Stimulated activated CD4-positive, alpha-beta T cell treated with anti-CD3 and anti-CD28 coated beads, Interleukin-12 subunit alpha, Interleukin-12 subunit beta, amount 100 ng/mL, for 4 hours (primary cell): ENCODE measurements at regions not wholly inside any gene's neighbourhood (a gene's known extent, or its start where the extent isn't known, plus 50 kb on each side); places are given as distances from the start of the nearest gene placed in this dataset.

Source experiments
- DNase-seq: peaks from one replicate; pipeline ENCODE4 v3.0.0-alpha.2; 2020

GRCh38 chr16:9422762-9423513 is 331.5 kb downstream of the HAPSTR1 start:
- no peak for DNase-seq

GRCh38 chr16:9425236-9425635 is 333.8 kb downstream of the HAPSTR1 start:
- DNase-seq, result no peak

DNA sequence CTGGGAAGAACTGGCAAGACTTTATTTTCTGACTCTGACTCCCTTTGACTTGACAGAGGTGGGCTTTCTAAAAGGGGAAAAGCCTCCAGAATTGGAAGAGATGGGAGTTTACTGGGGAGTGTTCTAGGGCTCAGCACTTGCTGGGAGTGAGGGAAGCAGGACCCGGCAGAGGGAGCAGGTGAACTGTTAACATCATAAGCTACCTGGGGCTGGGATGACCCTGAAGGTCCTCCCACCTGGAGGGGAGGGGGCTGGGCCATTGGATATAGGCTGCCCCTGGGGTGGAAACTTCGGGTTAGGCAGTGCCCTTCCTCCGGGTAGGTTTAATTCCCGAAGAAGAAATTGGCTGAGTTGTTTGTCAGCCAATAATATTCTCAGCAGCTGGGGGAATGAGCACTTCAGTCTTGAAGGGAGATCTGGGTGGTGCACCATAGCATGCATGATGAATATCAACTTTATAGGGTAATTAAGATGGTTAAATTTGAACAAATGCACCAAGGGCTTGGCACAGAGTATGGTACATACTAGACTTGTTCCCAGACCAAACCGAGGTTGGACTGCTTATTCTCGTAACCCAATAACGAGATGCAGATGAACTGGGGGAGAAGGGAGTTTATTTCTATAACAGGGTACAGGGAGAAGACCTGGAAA is 337.0 kb downstream of the HAPSTR1 start:
- DNase-seq, result no peak

DNA sequence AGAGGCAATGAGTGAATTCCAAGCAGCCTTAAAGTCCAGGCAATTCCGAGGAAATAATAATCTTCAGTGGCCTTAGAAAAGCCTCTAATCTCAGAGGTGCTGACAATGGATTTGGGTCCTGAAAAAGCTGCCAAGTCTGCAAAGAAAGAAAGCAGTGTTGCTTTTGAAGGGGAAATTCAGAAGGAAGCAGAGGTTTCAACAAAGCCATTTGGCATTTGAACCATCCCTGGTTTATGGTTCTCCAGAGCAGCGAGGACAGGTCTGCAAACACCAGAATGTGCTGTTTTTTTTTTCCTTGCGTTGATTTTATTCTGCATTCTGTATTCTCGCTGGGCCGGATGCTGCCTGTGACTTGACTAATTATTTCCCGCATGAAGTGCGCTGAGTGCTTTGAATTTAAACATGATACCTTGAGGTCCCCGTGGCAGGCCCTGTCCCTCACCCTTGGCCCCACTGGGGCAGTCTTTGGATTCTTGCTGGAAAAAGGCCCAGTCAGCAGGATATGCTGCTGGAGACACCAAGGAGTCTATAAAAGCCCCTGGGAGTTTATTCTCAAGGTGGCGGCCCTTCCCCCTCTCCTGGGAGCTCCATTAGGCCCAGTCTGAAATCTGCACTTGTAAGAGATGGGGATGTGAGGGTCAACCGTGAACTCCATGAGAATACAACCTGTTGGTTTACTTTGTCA is 338.3 kb downstream of the HAPSTR1 start:
- DNase-seq, result no peak

DNA sequence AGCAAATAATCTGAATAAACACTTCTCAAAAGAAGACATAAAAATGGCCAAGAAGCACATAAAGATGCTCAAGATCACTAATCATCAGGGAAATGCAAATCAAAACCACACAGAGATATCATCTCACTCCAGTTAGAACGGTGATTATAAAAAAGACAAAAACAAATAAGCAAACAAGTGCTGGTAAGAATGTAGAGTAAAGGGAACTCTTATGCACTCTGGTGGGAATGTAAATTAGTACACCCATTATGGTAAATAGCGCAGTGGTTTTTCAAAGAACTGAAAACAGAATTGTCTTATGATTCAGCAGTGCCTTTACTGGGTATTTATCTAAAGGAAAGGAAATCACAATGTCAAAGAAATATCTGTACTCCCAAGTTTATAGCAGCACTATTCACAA is 343.2 kb downstream of the HAPSTR1 start:
- DNase-seq, result no peak

GRCh38 chr16:9436175-9436574 is 344.7 kb downstream of the HAPSTR1 start:
- no peak for DNase-seq

- no peak for DNase-seq
These were observed 345.7 kb downstream of the HAPSTR1 start for GRCh38 chr16:9437115-9437514.

DNA sequence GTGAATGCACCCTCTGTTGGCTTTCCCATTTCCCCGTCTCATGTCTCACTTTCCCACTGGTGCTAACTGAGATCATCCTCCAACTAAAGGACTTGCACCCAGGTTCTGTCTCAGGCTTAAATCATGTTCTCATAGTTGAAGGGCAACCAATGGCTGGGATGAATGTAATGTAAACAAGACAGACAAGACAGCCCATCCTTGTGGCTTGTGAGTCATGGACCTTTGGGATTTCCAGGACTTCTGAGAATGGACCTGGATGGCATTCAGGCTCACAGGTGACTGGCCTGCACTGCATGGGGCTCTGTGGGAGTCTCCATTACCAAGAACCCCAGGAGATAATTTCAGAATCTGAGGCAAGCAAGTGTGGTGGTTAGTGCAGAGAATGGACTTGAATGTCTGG is 347.5 kb downstream of the HAPSTR1 start:
- no peak for DNase-seq

GRCh38 chr16:9441012-9441411 is 349.6 kb downstream of the HAPSTR1 start:
- no peak for DNase-seq

- DNase-seq, result no peak
These were observed 352.4 kb downstream of the HAPSTR1 start for GRCh38 chr16:9443864-9444263.

- DNase-seq, result no peak
These were observed 355.2 kb downstream of the HAPSTR1 start for GRCh38 chr16:9446471-9447194.

GRCh38 chr16:9447195-9447551 is 355.7 kb downstream of the HAPSTR1 start:
- no peak for DNase-seq

DNA sequence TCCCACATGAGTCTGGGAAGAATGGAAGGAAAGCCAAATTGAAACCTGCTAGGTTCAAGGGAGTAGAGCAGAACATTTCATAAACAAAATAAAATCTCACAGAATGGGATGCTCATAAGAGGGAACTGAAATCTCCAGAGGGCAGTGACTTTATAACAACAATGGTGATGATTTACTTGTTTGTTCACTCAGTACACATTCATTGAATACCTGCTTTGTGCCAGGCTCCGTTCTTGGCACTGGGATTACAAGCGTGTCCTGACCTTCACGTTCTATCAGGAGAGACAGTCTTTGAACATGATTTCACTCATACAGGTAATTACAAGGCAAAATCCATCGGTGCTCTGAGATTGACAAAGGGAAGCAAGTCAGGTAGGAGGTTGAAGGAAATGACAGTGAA is 356.3 kb downstream of the HAPSTR1 start:
- DNase-seq, result no peak

DNA sequence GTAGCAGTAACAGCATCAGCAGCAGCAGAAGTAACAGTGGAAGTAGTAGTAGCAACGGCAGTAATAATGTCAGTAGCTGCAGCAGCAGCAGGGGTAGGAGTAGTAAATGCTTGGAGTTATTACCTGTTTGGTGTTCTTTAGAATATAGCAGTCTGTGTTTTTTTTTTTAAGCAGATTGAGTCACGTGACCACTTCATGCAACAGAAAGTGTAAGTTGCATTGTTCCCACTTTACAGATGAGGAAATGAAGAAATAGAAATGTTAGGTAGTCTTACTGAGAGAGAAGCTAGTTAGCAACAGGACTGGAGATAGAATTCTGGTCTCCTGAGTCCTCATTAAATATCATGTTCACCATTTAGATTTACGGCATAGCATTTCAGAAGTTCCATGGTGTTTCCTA is 358.2 kb downstream of the HAPSTR1 start:
- DNase-seq, result no peak

GRCh38 chr16:9457215-9457614 is 365.8 kb downstream of the HAPSTR1 start:
- DNase-seq, result no peak

- no peak for DNase-seq
These were observed 367.4 kb downstream of the HAPSTR1 start for GRCh38 chr16:9458816-9459215.

GRCh38 chr16:9462984-9463383 is 371.5 kb downstream of the HAPSTR1 start:
- no peak for DNase-seq

DNA sequence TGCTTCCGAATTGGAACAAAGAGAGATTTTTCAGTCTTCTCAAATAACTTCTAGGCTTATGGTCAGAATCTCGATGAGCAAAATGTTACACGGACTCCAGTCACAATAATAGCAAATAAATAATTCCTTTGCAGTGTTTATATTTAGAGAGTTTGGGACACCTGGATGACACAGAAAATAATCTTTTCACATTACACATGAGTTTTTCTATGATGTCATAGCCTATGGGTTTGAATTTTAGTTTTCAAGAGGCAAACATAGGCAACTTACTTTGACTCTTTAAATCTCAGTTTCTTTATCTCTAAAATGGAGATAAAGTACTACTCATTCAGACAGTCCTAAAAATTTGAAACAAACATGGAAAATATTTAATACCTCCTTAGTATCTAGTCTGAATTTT is 372.0 kb downstream of the HAPSTR1 start:
- no peak for DNase-seq

DNA sequence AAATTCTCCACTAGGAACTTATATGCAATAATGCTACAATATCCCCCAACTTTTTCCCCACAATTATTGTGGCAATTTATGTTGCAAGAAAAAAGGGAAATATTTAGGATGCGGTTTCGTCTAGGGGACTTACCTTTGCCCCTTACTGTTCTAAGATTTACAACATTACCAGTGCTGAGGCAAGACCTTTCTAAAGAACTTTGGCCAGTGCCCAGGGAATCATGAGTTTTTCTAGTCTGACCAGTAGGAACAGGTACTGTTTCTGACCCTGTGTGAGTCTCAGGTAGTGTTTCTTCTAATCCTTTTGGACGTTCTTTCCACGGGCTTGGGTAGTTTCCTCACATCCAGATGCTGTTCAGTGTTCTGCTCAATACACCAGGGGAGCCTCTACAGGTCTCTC is 373.7 kb downstream of the HAPSTR1 start:
- no peak for DNase-seq

GRCh38 chr16:9469512-9469911 is 378.1 kb downstream of the HAPSTR1 start:
- DNase-seq, result no peak

DNA sequence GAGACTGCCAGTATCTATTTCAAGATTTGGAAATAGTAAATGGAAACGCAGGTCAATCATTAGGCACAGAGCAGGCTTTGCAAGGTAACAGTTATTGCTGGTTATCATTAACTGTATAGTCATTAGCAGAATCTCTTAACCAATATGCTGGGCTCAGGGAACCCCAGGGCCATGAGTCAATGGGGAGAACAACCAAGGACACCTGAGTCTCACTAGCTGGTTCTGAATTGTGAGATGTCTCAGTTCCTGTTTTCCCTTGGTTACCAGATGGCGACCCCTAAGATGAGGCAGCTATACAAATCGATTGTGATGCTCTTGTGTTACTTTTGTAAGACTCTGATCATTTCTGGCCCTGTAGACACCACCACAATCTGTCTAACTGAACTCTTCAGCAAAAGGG is 385.3 kb downstream of the HAPSTR1 start:
- DNase-seq, result no peak

DNA sequence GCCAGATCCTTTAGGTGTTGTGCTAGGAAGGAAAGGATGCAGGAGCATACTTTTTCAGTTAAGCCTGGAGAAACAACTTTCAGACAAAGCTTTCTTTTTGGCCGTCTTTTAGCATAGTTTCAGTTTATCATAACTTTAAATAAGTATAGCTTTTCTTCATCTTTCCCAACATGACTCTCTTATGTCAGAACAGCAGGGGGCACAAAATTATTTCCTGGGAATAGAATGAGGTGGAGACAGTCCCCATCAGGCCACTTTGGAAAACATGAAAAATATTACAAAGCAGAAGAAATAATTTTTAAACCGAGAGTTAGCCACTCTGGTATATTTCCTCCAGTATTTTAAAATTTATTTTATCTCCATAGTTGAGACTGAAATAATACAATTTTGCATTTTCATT is 387.6 kb downstream of the HAPSTR1 start:
- no peak for DNase-seq

DNA sequence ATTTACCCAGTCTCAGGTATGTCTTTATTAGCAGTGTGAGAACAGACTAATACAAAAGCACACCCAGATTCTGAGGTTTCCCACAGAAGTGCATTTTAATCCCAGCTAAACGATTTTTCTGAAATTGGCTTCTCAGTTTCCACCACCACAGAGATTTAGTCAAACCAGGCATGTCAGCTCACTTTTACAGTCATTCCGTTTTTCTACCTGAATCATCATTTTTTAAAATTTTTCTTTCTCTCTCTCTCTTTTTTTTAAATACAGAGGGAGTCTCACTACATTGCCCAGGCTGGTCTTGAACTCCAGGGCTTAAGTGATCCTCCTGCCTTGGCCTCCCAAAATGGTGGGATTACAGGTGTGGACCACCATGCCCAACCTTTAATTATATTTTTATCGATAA is 389.1 kb downstream of the HAPSTR1 start:
- DNase-seq, result no peak
